ENCODE measurements at regions not wholly inside any gene's neighbourhood (a gene's known extent, or its start where the extent isn't known, plus 50 kb on each side); places are given as distances from the start of the nearest gene placed in this dataset.

GRCh38 chr20:4563031-4563430 lies 123.2 kb upstream of the PRNP start:
- POLR2A ChIA-PET: no interaction called here
- Histone ChIP-seq H4K20me1 (ENCODE audit: insufficient read depth) (no peaks in the 10 kb centered on the region), H3K36me3 (ENCODE audit: control insufficient read depth in 1 of 2, insufficient read depth in 2 of 2, low read length in 2 of 2) (no peaks in the 10 kb centered on the region), H3K4me1 (ENCODE audit: control insufficient read depth in 1 of 2, insufficient read depth in 2 of 2, low read length in 2 of 2) (no peaks in the 10 kb centered on the region), H3K4me2 (ENCODE audit: low read length) (no peak overlapping the region), H3K9ac (ENCODE audit: low read length) (no peak overlapping the region), H3K27ac (ENCODE audit: low read depth, low read length) (no peak overlapping the region), H3K9me3 (ENCODE audit: control insufficient read depth in 1 of 2, insufficient read depth in 1 of 2, low read depth in 1 of 2, low read length in 2 of 2) (no peaks in the 10 kb centered on the region), H3K79me2 (ENCODE audit: insufficient read depth, low read length) (no peaks in the 10 kb centered on the region), H3K9me2 (ENCODE audit: insufficient read depth) (no peaks in the 10 kb centered on the region), H2AFZ (ENCODE audit: low read depth, low read length, poor library complexity, severe bottlenecking) (no peak overlapping the region), H3K4me3 (replicated peaks in 1 of 2; ENCODE audit: low read depth in 1 of 2, low read length in 2 of 2) (no peak overlapping the region), H3K27me3 (ENCODE audit: insufficient read depth, low read length) (no peaks in the 10 kb centered on the region)
- DNase-seq (ENCODE audit: low read depth, low spot score): no peak
- RAD21 ChIA-PET (ENCODE audit: low non-redundant PET in 1 of 2, low total read pairs in 2 of 2, uncharacterized antibody in 2 of 2, unreplicated experiment in 2 of 2): no interaction called here
- no TSS peak for BruUV-seq (replicated peaks)
- intact Hi-C loops (cut with micrococcal nuclease): no loop called here
- TF ChIP-seq REST (IDR thresholded peaks at IDR 0.05; ENCODE audit: low read depth) (no peak), ZFX (IDR thresholded peaks at IDR 0.05) (no peak), SP1 (IDR thresholded peaks at IDR 0.05; ENCODE audit: low read depth) (no peak), CEBPB (IDR thresholded peaks at IDR 0.05; ENCODE audit: low read depth) (no peak), POLR2AphosphoS5 (IDR thresholded peaks at IDR 0.05; ENCODE audit: low read depth, low read length) (no peak), FOSL1 (IDR thresholded peaks at IDR 0.05; ENCODE audit: low read depth) (no peak), YY1 (IDR thresholded peaks at IDR 0.05; ENCODE audit: extremely low read depth, insufficient replicate concordance, low read depth, low read length) (no peak), CTCF (IDR thresholded peaks at IDR 0.05 in 2 of 3, conservative IDR thresholded peaks at IDR 0.05 in 1 of 3; ENCODE audit: borderline replicate concordance in 1 of 3, insufficient read depth in 1 of 3, low read depth in 2 of 3, low read length in 2 of 3) (no peak), SIN3A (IDR thresholded peaks at IDR 0.05; ENCODE audit: low read depth) (no peak), ZBTB33 (IDR thresholded peaks at IDR 0.05; ENCODE audit: extremely low read depth, insufficient replicate concordance, low read length) (no peak), JUND (IDR thresholded peaks at IDR 0.05) (no peak), RAD21 (IDR thresholded peaks at IDR 0.05; ENCODE audit: low read depth) (no peak), ATF3 (IDR thresholded peaks at IDR 0.05) (no peak), TCF7L2 (IDR thresholded peaks at IDR 0.05; ENCODE audit: borderline replicate concordance, extremely low read depth, insufficient read depth, insufficient read length) (no peak), EZH2phosphoT487 (IDR thresholded peaks at IDR 0.05; ENCODE audit: borderline replicate concordance) (no peak)
- ATAC-seq: no peak
- CTCF ChIA-PET: no interaction called here
